GM18517 (cell line): ENCODE measurements at regions not wholly inside any gene's neighbourhood (a gene's known extent, or its start where the extent isn't known, plus 50 kb on each side); places are given as distances from the start of the nearest gene placed in this dataset.
"Not testable (repeated sequence)": the region's sequence is repeated elsewhere in the genome, so short reads cannot be mapped to it uniquely, and the experiment has no call there.

ENCODE experiments used
- ATAC-seq: cut with Tn5 transposase; IDR thresholded peaks from one replicate; pipeline ENCODE4 v1.9.1; 2021; ENCODE audit warnings: mild to moderate bottlenecking, moderate library complexity; ENCODE audit not compliant: unreplicated experiment

- no peak for ATAC-seq
Observed at GRCh38 chr2:14750433-14750832, 117.9 kb downstream of the LRATD1 start.

- ATAC-seq: no peak
Observed at GRCh38 chr2:14751581-14751980, 119.1 kb downstream of the LRATD1 start.

GRCh38 chr2:14752295-14752694 is 119.8 kb downstream of the LRATD1 start:
- no peak for ATAC-seq

- no peak for ATAC-seq
Observed at GRCh38 chr2:14756122-14756541, 123.6 kb downstream of the LRATD1 start.

GRCh38 chr2:14756981-14757657 is 124.6 kb downstream of the LRATD1 start:
- ATAC-seq: no peak

GRCh38 chr2:14759082-14759481 is 126.6 kb downstream of the LRATD1 start:
- ATAC-seq: no peak

GRCh38 chr2:14760169-14760568 is 127.7 kb downstream of the LRATD1 start:
- ATAC-seq: no peak

- no peak for ATAC-seq
Observed at GRCh38 chr2:14761118-14761517, 128.6 kb downstream of the LRATD1 start.

GRCh38 chr2:14773696-14774095 is 141.2 kb downstream of the LRATD1 start:
- ATAC-seq: no peak

- ATAC-seq: no peak
Observed at GRCh38 chr2:14774436-14774968, 142.0 kb downstream of the LRATD1 start.

GRCh38 chr2:14776216-14776615 is 143.7 kb downstream of the LRATD1 start:
- no peak for ATAC-seq

- no peak for ATAC-seq
Observed at GRCh38 chr2:14778015-14778414, 145.5 kb downstream of the LRATD1 start.

GRCh38 chr2:14779252-14779651 is 146.7 kb downstream of the LRATD1 start:
- no peak for ATAC-seq

- no peak for ATAC-seq
Observed at GRCh38 chr2:14781142-14781541, 148.6 kb downstream of the LRATD1 start.

GRCh38 chr2:14788814-14789213 is 156.3 kb downstream of the LRATD1 start:
- ATAC-seq: not testable (repeated sequence)

GRCh38 chr2:14790041-14790640 is 157.6 kb downstream of the LRATD1 start:
- no peak for ATAC-seq

- no peak for ATAC-seq
Observed at GRCh38 chr2:14803994-14804393, 171.5 kb downstream of the LRATD1 start.

- ATAC-seq: no peak
Observed at GRCh38 chr2:14804902-14805301, 172.4 kb downstream of the LRATD1 start.

- ATAC-seq: no peak
Observed at GRCh38 chr2:14806613-14807012, 174.1 kb downstream of the LRATD1 start.

GRCh38 chr2:14815201-14815600 is 182.7 kb downstream of the LRATD1 start:
- no peak for ATAC-seq

GRCh38 chr2:14816069-14817060 is 183.8 kb downstream of the LRATD1 start:
- ATAC-seq: no peak
